Mesothelial cell of epicardium (in vitro differentiated cells): ENCODE measurements at regions not wholly inside any gene's neighbourhood (a gene's known extent, or its start where the extent isn't known, plus 50 kb on each side); places are given as distances from the start of the nearest gene placed in this dataset.

ENCODE experiments used
- DNase-seq, 2 experiments: peaks; one replicate each; pipeline ENCODE4 v3.0.0; 2021; ENCODE audit warnings: low spot score in 2 of 2; ENCODE audit not compliant: unreplicated experiment in 2 of 2
- H3K27ac Mint-ChIP-seq: 2 replicates; pipeline ENCODE4 v1.8.0; 2021; ENCODE audit warnings: mixed read lengths
- H3K27me3 Mint-ChIP-seq: 2 replicates; pipeline ENCODE4 v1.8.0; 2021; ENCODE audit warnings: low read depth, mixed read lengths
- H3K36me3 Mint-ChIP-seq: 2 replicates; pipeline ENCODE4 v1.8.0; 2021; ENCODE audit warnings: mixed read lengths
- H3K4me1 Mint-ChIP-seq: 2 replicates; pipeline ENCODE4 v1.8.0; 2021; ENCODE audit warnings: mixed read lengths
- H3K4me3 Mint-ChIP-seq: 2 replicates; pipeline ENCODE4 v1.8.0; 2021; ENCODE audit warnings: mild to moderate bottlenecking, moderate library complexity, mixed read lengths
- H3K9me3 Mint-ChIP-seq: 2 replicates; pipeline ENCODE4 v1.8.0; 2021; ENCODE audit warnings: mixed read lengths
- CTCF ChIP-seq: fragments of 200-600 bp; sonication (generic); IDR thresholded peaks from one replicate; pipeline ENCODE4 v1.5.0; 2021; ENCODE audit warnings: antibody characterized with exemption; ENCODE audit not compliant: unreplicated experiment

- H3K4me1 Mint-ChIP-seq: peaks cover 28% of the 10 kb centered on the region
- no peaks in the 10 kb centered on the region for H3K36me3 Mint-ChIP-seq
- TF ChIP-seq CTCF: no peak
- H3K9me3 Mint-ChIP-seq: no peaks in the 10 kb centered on the region
- peaks cover 39% of the 10 kb centered on the region for H3K27me3 Mint-ChIP-seq
- no peak for DNase-seq
- no peak overlapping the region for H3K27ac Mint-ChIP-seq
- H3K4me3 Mint-ChIP-seq: no peak overlapping the region
Measured at GRCh38 chr17:56675876-56676660, 82.6 kb downstream of the NOG start.

- no peaks in the 10 kb centered on the region for H3K36me3 Mint-ChIP-seq
Measured at GRCh38 chr17:56676810-56677209, 83.3 kb downstream of the NOG start.

GRCh38 chr17:56678249-56679114 is 85.0 kb downstream of the NOG start:
- Mint-ChIP-seq H3K4me3 (peak overlapping the region; percentile 65), H3K36me3 (no peaks in the 10 kb centered on the region), H3K27ac (peak overlapping the region; percentile 90), H3K27me3 (peaks cover 43% of the 10 kb centered on the region), H3K9me3 (no peaks in the 10 kb centered on the region), H3K4me1 (peaks cover 28% of the 10 kb centered on the region)
- no peak for TF ChIP-seq CTCF
- peak in 1 of 2 experiments; percentile 52 for DNase-seq

More at GRCh38 chr17:56676810-56677209, 83.3 kb downstream of the NOG start:
- H3K4me1 Mint-ChIP-seq: peaks cover 28% of the 10 kb centered on the region
- H3K4me3 Mint-ChIP-seq: no peak overlapping the region
- H3K27me3 Mint-ChIP-seq: peaks cover 39% of the 10 kb centered on the region
- no peaks in the 10 kb centered on the region for H3K9me3 Mint-ChIP-seq
- H3K27ac Mint-ChIP-seq: no peak overlapping the region
- TF ChIP-seq CTCF: no peak
- no peak for DNase-seq

- Mint-ChIP-seq H3K27me3 (peaks cover 50% of the 10 kb centered on the region), H3K36me3 (no peaks in the 10 kb centered on the region), H3K27ac (peak overlapping the region; percentile 90), H3K4me3 (peak overlapping the region; percentile 65), H3K4me1 (peaks cover 28% of the 10 kb centered on the region), H3K9me3 (no peaks in the 10 kb centered on the region)
- DNase-seq: no peak
- TF ChIP-seq CTCF: peak; percentile 62
Measured at GRCh38 chr17:56679115-56679776, 85.7 kb downstream of the NOG start.

GRCh38 chr17:56679777-56680422 is 86.4 kb downstream of the NOG start:
- Mint-ChIP-seq H3K4me1 (peaks cover 28% of the 10 kb centered on the region), H3K27ac (no peak overlapping the region), H3K36me3 (no peaks in the 10 kb centered on the region), H3K4me3 (no peak overlapping the region), H3K27me3 (peaks cover 50% of the 10 kb centered on the region), H3K9me3 (no peaks in the 10 kb centered on the region)
- no peak for DNase-seq
- no peak for TF ChIP-seq CTCF
